HUES64 (cell line): ENCODE measurements at regions not wholly inside any gene's neighbourhood (a gene's known extent, or its start where the extent isn't known, plus 50 kb on each side); places are given as distances from the start of the nearest gene placed in this dataset.

ENCODE experiments used
- H3K27ac ChIP-seq: 2 replicates; pipeline ENCODE4 v1.7.0; 2013; ENCODE audit warnings: low read depth, low read length, inconsistent platforms
- H3K27me3 ChIP-seq: 2 replicates; pipeline ENCODE4 v1.6.1; 2013; ENCODE audit warnings: mild to moderate bottlenecking, low read length; ENCODE audit not compliant: insufficient read depth
- H3K36me3 ChIP-seq: 2 replicates; pipeline ENCODE4 v1.6.1; 2013; ENCODE audit warnings: mild to moderate bottlenecking, low read length; ENCODE audit not compliant: insufficient read depth
- H3K4me1 ChIP-seq: 2 replicates; pipeline ENCODE4 v1.6.1; 2013; ENCODE audit warnings: mild to moderate bottlenecking, low read length, moderate library complexity; ENCODE audit not compliant: insufficient read depth
- H3K4me3 ChIP-seq: 2 replicates; pipeline ENCODE4 v1.5.1; 2013; ENCODE audit warnings: mild to moderate bottlenecking, low read length, moderate library complexity
- H3K9ac ChIP-seq: 2 replicates; pipeline ENCODE4 v1.6.1; 2013; ENCODE audit warnings: mild to moderate bottlenecking, low read depth, low read length
- H3K9me3 ChIP-seq: 2 replicates; pipeline ENCODE4 v1.6.1; 2013; ENCODE audit warnings: low read depth, low read length; ENCODE audit not compliant: insufficient read depth
- WGBS: fragments of 150-250, 120-280 bp; methylation state at CpG from one replicate; pipeline ENCODE4 v1.1.7; 2013; ENCODE audit warnings: missing lambda C conversion rate; 5-methylcytosine and 5-hydroxymethylcytosine counted together

- Histone ChIP-seq H3K9me3 (no peaks in the 10 kb centered on the region), H3K9ac (no peak overlapping the region), H3K27me3 (no peaks in the 10 kb centered on the region), H3K27ac (no peak overlapping the region), H3K36me3 (no peaks in the 10 kb centered on the region), H3K4me1 (no peaks in the 10 kb centered on the region), H3K4me3 (no peak overlapping the region)
- 91% methylated on average over 5 of the region's 5 CpGs for WGBS
These were observed 176.5 kb upstream of the UBL3 start for GRCh38 chr13:30026909-30027308.

DNA sequence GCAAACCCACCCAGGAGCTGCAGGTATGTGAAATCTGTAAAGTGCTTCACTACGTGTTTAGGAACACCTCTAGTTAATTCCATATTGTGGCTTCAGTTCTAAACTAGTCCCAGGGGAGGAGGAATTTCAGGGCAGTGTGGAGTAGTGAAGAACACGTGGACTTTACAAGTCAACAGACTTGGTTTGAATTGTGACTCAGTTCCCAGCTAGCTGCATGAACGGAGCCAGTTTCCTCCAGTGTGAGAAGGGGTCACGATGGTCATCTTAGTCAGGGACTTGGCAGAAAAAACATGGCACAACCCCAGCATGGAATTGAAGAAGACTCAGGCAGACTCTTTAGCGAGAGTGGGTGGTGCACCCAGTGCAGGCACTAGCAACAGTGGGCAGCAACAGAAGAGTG lies 175.7 kb upstream of the UBL3 start:
- Histone ChIP-seq H3K27me3 (no peaks in the 10 kb centered on the region), H3K9ac (no peak overlapping the region), H3K4me1 (no peaks in the 10 kb centered on the region), H3K9me3 (no peaks in the 10 kb centered on the region), H3K27ac (no peak overlapping the region), H3K36me3 (no peaks in the 10 kb centered on the region), H3K4me3 (no peak overlapping the region)
- WGBS = 91% methylated on average over 5 of the region's 5 CpGs

DNA sequence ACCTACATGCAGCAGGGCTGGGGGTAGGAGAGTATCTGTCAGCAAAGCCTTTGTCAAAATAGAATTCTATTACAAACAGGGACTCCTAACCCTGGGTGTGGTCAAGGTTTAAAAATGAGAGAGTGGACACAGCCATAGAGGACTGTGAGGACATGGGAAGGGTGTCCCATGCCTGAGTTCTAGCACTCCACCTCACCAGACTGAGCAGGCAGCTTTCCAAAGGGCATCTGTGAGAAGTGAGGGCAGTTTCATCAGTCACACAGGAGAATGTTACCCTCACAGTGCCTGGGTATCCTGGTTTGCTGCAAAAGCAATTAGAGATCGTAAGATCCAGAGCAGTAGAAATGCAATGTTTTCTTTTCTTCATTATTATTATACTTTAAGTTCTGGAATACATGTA lies 174.9 kb upstream of the UBL3 start:
- Histone ChIP-seq H3K4me3 (no peak overlapping the region), H3K36me3 (no peaks in the 10 kb centered on the region), H3K4me1 (peaks cover 5% of the 10 kb centered on the region), H3K27me3 (no peaks in the 10 kb centered on the region), H3K9me3 (no peaks in the 10 kb centered on the region), H3K27ac (no peak overlapping the region), H3K9ac (no peak overlapping the region)
- 83% methylated on average over 1 of the region's 1 CpG for WGBS

- WGBS = 94% methylated on average over 8 of the region's 8 CpGs
- Histone ChIP-seq H3K27me3 (no peaks in the 10 kb centered on the region), H3K36me3 (no peaks in the 10 kb centered on the region), H3K4me3 (no peak overlapping the region), H3K9me3 (no peaks in the 10 kb centered on the region), H3K27ac (no peak overlapping the region), H3K4me1 (peaks cover 12% of the 10 kb centered on the region), H3K9ac (no peak overlapping the region)
These were observed 173.9 kb upstream of the UBL3 start for GRCh38 chr13:30024125-30024865.

GRCh38 chr13:30023196-30023895 lies 172.9 kb upstream of the UBL3 start:
- no peak overlapping the region for H3K27ac ChIP-seq
- no peaks in the 10 kb centered on the region for H3K9me3 ChIP-seq

DNA sequence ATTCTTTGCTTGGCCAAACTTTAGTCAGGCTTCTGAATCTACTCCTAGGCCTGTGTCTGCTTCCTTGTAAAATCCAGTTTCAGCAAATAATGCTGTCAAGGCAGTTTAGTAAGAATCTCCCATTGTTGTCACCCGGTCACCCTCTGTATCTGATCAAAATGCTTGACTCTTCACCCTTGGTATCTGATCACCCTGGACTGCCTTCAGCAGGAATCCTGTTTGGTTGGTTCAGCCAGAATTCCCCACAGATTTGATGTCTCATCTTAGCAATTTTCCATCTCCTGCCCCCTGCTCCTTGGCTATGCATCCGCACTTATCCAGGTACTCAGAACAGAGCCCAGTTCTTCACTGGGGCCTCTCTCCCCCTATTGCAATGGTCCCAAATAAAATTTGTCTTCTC lies 172.4 kb upstream of the UBL3 start:
- no peak overlapping the region for H3K9ac ChIP-seq
- 92% methylated on average over 2 of the region's 2 CpGs for WGBS
- H3K27me3 ChIP-seq = no peaks in the 10 kb centered on the region
- H3K4me3 ChIP-seq = no peak overlapping the region
- no peak overlapping the region for H3K27ac ChIP-seq
- H3K9me3 ChIP-seq = no peaks in the 10 kb centered on the region
- H3K4me1 ChIP-seq = peaks cover 23% of the 10 kb centered on the region
- H3K36me3 ChIP-seq = no peaks in the 10 kb centered on the region

More at GRCh38 chr13:30023196-30023895, 172.9 kb upstream of the UBL3 start:
- Histone ChIP-seq H3K36me3 (no peaks in the 10 kb centered on the region), H3K27me3 (no peaks in the 10 kb centered on the region), H3K4me1 (peaks cover 18% of the 10 kb centered on the region), H3K9ac (no peak overlapping the region), H3K4me3 (no peak overlapping the region)
- WGBS = 94% methylated on average over 8 of the region's 8 CpGs

GRCh38 chr13:30022256-30022655 lies 171.8 kb upstream of the UBL3 start:
- H3K36me3 ChIP-seq = no peaks in the 10 kb centered on the region
- WGBS = 92% methylated on average over 10 of the region's 10 CpGs
- peaks cover 25% of the 10 kb centered on the region for H3K4me1 ChIP-seq
- H3K27me3 ChIP-seq = no peaks in the 10 kb centered on the region
- H3K9ac ChIP-seq = no peak overlapping the region
- no peak overlapping the region for H3K4me3 ChIP-seq
- H3K27ac ChIP-seq = no peak overlapping the region
- no peaks in the 10 kb centered on the region for H3K9me3 ChIP-seq

- H3K4me1 ChIP-seq = peaks cover 25% of the 10 kb centered on the region
- H3K27me3 ChIP-seq = no peaks in the 10 kb centered on the region
- no peaks in the 10 kb centered on the region for H3K36me3 ChIP-seq
- no peak overlapping the region for H3K27ac ChIP-seq
- H3K9me3 ChIP-seq = no peaks in the 10 kb centered on the region
- no peak overlapping the region for H3K9ac ChIP-seq
- WGBS = 92% methylated on average over 1 of the region's 2 CpGs
- no peak overlapping the region for H3K4me3 ChIP-seq
These were observed 171.2 kb upstream of the UBL3 start for GRCh38 chr13:30021611-30022010.

DNA sequence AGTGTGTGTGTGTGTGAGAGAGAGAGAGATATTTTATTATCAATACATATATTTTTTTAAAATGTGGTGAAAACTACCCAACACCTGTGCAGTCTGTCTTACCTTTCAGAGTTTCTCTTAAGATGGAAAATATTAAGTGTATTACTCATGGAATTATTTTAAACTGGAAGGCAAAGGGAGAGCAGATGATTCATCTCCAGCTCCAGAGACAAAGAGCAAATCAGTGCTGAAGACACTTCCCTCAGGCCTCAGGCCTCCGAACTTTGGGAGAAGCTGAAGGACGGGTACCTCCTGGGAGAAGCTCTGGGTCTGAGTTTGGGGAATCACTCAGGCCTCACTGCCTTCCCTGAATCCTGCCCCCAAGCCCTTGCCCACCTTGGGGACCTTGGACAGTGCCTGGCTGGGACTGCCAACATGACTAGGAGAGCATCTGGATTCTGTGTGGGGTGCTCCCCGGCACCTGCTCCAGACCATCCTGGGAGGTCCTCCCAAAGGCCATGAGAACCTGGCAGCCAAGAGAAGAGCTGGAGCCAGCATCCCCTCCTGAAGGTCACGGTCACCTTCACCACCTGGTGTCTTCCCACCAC lies 170.4 kb upstream of the UBL3 start:
- Histone ChIP-seq H3K4me1 (peaks cover 25% of the 10 kb centered on the region), H3K4me3 (no peak overlapping the region), H3K9me3 (no peaks in the 10 kb centered on the region), H3K9ac (no peak overlapping the region), H3K27ac (no peak overlapping the region), H3K27me3 (no peaks in the 10 kb centered on the region), H3K36me3 (no peaks in the 10 kb centered on the region)
- 90% methylated on average over 4 of the region's 4 CpGs for WGBS

- no peaks in the 10 kb centered on the region for H3K9me3 ChIP-seq
- H3K9ac ChIP-seq = peak overlapping the region; percentile 39; the same call in 1 of the 2 replicates
- no peaks in the 10 kb centered on the region for H3K36me3 ChIP-seq
- 41% methylated on average over 14 of the region's 15 CpGs for WGBS
- 0 out of 2 replicates have a peak overlapping the region, but pooled peaks have one; percentile 35 for H3K27ac ChIP-seq
- H3K4me3 ChIP-seq = no peak overlapping the region
- no peaks in the 10 kb centered on the region for H3K27me3 ChIP-seq
- peaks cover 25% of the 10 kb centered on the region for H3K4me1 ChIP-seq
These were observed 169.5 kb upstream of the UBL3 start for GRCh38 chr13:30019648-30020626.
